ENCODE measurements at regions not wholly inside any gene's neighbourhood (a gene's known extent, or its start where the extent isn't known, plus 50 kb on each side); places are given as distances from the start of the nearest gene placed in this dataset.
A peak's percentile ranks its signal among the peaks of the same experiment; 100 is the strongest.

- no peak for DNase-seq (ENCODE audit: low spot score)
Observed at GRCh38 chr4:129897111-129897510, 801.2 kb downstream of the C4orf33 start.

GRCh38 chr4:129899849-129900248 is 803.9 kb downstream of the C4orf33 start:
- DNase-seq (ENCODE audit: low spot score), result no peak

- peak; percentile 2 for DNase-seq (ENCODE audit: low spot score)
Observed at GRCh38 chr4:129900430-129900953, 804.5 kb downstream of the C4orf33 start.

GRCh38 chr4:129901205-129901604 is 805.3 kb downstream of the C4orf33 start:
- no peak for DNase-seq (ENCODE audit: low spot score)

- DNase-seq (ENCODE audit: low spot score), result no peak
Observed at GRCh38 chr4:129903861-129904260, 807.9 kb downstream of the C4orf33 start.

- DNase-seq (ENCODE audit: low spot score), result no peak
Observed at GRCh38 chr4:129905256-129905655, 809.3 kb downstream of the C4orf33 start.

GRCh38 chr4:129908117-129908516 is 812.2 kb downstream of the C4orf33 start:
- DNase-seq (ENCODE audit: low spot score), result no peak

GRCh38 chr4:129916991-129917390 is 821.0 kb downstream of the C4orf33 start:
- no peak for DNase-seq (ENCODE audit: low spot score)

GRCh38 chr4:129917651-129918050 is 821.7 kb downstream of the C4orf33 start:
- DNase-seq (ENCODE audit: low spot score), result no peak

- no peak for DNase-seq (ENCODE audit: low spot score)
Observed at GRCh38 chr4:129926936-129927335, 831.0 kb downstream of the C4orf33 start.

GRCh38 chr4:129929052-129929451 is 833.1 kb downstream of the C4orf33 start:
- DNase-seq (ENCODE audit: low spot score), result no peak

- DNase-seq (ENCODE audit: low spot score), result no peak
Observed at GRCh38 chr4:129929984-129930383, 834.0 kb downstream of the C4orf33 start.

- no peak for DNase-seq (ENCODE audit: low spot score)
Observed at GRCh38 chr4:129950217-129950616, 854.3 kb downstream of the C4orf33 start.

GRCh38 chr4:129966175-129966574 is 870.2 kb downstream of the C4orf33 start:
- DNase-seq (ENCODE audit: low spot score), result no peak

GRCh38 chr4:129968366-129968765 is 872.4 kb downstream of the C4orf33 start:
- no peak for DNase-seq (ENCODE audit: low spot score)

- no peak for DNase-seq (ENCODE audit: low spot score)
Observed at GRCh38 chr4:129968778-129969177, 872.8 kb downstream of the C4orf33 start.

- DNase-seq (ENCODE audit: low spot score), result no peak
Observed at GRCh38 chr4:129970801-129971200, 874.8 kb downstream of the C4orf33 start.

- DNase-seq (ENCODE audit: low spot score), result no peak
Observed at GRCh38 chr4:129971419-129971818, 875.5 kb downstream of the C4orf33 start.

- no peak for DNase-seq (ENCODE audit: low spot score)
Observed at GRCh38 chr4:129972257-129972656, 876.3 kb downstream of the C4orf33 start.

GRCh38 chr4:129974730-129975129 is 878.8 kb downstream of the C4orf33 start:
- no peak for DNase-seq (ENCODE audit: low spot score)

- DNase-seq (ENCODE audit: low spot score), result no peak
Observed at GRCh38 chr4:129978315-129978714, 882.4 kb downstream of the C4orf33 start.

- DNase-seq (ENCODE audit: low spot score), result no peak
Observed at GRCh38 chr4:129988957-129989356, 893.0 kb downstream of the C4orf33 start.

- no peak for DNase-seq (ENCODE audit: low spot score)
Observed at GRCh38 chr4:129994715-129995114, 898.8 kb downstream of the C4orf33 start.

GRCh38 chr4:129998436-129999150 is 902.6 kb downstream of the C4orf33 start:
- no peak for DNase-seq (ENCODE audit: low spot score)

All from HuH-7 (cell line).